Lung (tissue), 11 donors: ENCODE measurements at regions not wholly inside any gene's neighbourhood (a gene's known extent, or its start where the extent isn't known, plus 50 kb on each side); places are given as distances from the start of the nearest gene placed in this dataset.
A peak's percentile ranks its signal among the peaks of the same experiment; 100 is the strongest.

Experiments
- ATAC-seq: fragments of 200-7000 bp; cut with Tn5 transposase; one replicate; pipeline ENCODE4 v1.9.1; 2020; ENCODE audit warnings: moderate number of reproducible peaks; ENCODE audit not compliant: insufficient read depth, low FRiP score
- DNase-seq, 3 donors: peaks; one replicate each; pipeline ENCODE4 v3.0.0-alpha.2; 2013 to 2017
- H3K27ac ChIP-seq, 2 donors: one replicate each; pipeline ENCODE4 v1.5.1; 2013; ENCODE audit warnings: mild to moderate bottlenecking in 2 of 2, moderate library complexity in 2 of 2, control low read depth in 1 of 2, inconsistent platforms in 1 of 2, low read depth in 1 of 2, low read length in 1 of 2
- H3K27me3 ChIP-seq, 3 donors: one replicate each; pipeline ENCODE4 v1.5.1; 2013; ENCODE audit warnings: low read length in 2 of 3; ENCODE audit not compliant: control insufficient read depth in 3 of 3, insufficient read depth in 3 of 3
- H3K36me3 ChIP-seq, 4 donors: one replicate each; pipeline ENCODE4 v1.5.1; 2013; ENCODE audit warnings: low read length in 4 of 4, mild to moderate bottlenecking in 1 of 4, moderate library complexity in 1 of 4; ENCODE audit not compliant: control insufficient read depth in 4 of 4, insufficient read depth in 4 of 4
- H3K4me1 ChIP-seq, 5 donors: one replicate each; pipeline ENCODE4 v1.5.1; 2013; ENCODE audit warnings: low read length in 5 of 5, mild to moderate bottlenecking in 2 of 5, moderate library complexity in 1 of 5; ENCODE audit not compliant: control insufficient read depth in 5 of 5, insufficient read depth in 5 of 5
- H3K4me3 ChIP-seq: one replicate; pipeline ENCODE4 v1.5.1; 2013; ENCODE audit warnings: mild to moderate bottlenecking, control low read depth, moderate library complexity
- H3K9ac ChIP-seq, 2 donors: one replicate each; pipeline ENCODE4 v1.5.1; 2013; ENCODE audit warnings: low read length in 2 of 2, control low read depth in 1 of 2; ENCODE audit not compliant: insufficient read depth in 1 of 2
- H3K9me3 ChIP-seq, 4 donors: one replicate each; pipeline ENCODE4 v1.5.1; 2013; ENCODE audit warnings: low read length in 3 of 4, mild to moderate bottlenecking in 1 of 4, moderate library complexity in 1 of 4; ENCODE audit not compliant: control insufficient read depth in 4 of 4, insufficient read depth in 3 of 4
- CTCF ChIP-seq: IDR thresholded peaks from 2 replicates; pipeline ENCODE4 v1.5.1; 2012; ENCODE audit warnings: mild to moderate bottlenecking; ENCODE audit errors: control extremely low read depth, extremely low read depth
- WGBS, 2 donors: extraction: QIAGEN DNeasy Blood & Tissue Kit; methylation state at CpG; one replicate each; pipeline ENCODE4 v1.1.7; 2013; 5-methylcytosine and 5-hydroxymethylcytosine counted together
- donor health status: control.
- donor health status: control.
- donor health status: Bipolar disorder and iron deficiency.
- donor health status: healthy.
- donor health status: DM: yes; HTN: yes; CAD: no.

DNA sequence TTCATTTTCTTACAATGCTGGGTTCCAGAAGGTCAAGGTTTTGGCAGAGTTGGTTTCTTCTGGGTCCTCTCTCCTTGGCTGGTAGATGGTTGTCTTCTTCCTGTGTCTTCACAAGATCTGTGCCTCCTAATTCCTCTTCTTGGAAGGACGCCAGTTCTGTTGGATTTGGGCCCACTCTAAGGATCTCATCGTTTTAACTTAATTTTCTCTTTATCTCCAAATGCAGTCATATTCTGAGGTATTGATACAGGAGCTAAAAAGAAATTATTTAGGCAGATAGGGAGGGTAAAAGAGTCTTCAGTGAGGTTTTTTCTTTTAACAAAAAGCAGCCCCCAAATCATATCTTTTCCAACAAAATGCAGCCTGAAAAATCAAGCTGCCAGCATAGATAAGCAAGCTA lies 998.4 kb downstream of the SOCS6 start:
- ATAC-seq (no peak), DNase-seq (peak in 2 of 3 donors; percentile 21 to 25)
- no peaks in the 10 kb centered on the region for H3K9me3 ChIP-seq
- H3K4me3 ChIP-seq: no peak overlapping the region
- H3K36me3 ChIP-seq: no peaks in the 10 kb centered on the region
- no peak for TF ChIP-seq CTCF
- no peaks in the 10 kb centered on the region for H3K4me1 ChIP-seq
- WGBS, 2 donors: 52 to 79% methylated on average over 2 of the region's 2 CpGs
- H3K9ac ChIP-seq: no peak overlapping the region
- no peak overlapping the region for H3K27ac ChIP-seq
- H3K27me3 ChIP-seq: no peaks in the 10 kb centered on the region

GRCh38 chr18:71252351-71252865 lies 963.6 kb downstream of the SOCS6 start:
- 39 to 68% methylated on average over 6 of the region's 6 CpGs for WGBS, 2 donors
- no peaks in the 10 kb centered on the region for H3K36me3 ChIP-seq
- no peaks in the 10 kb centered on the region for H3K9me3 ChIP-seq
- no peak for TF ChIP-seq CTCF
- H3K9ac ChIP-seq: no peak overlapping the region
- no peaks in the 10 kb centered on the region for H3K4me1 ChIP-seq
- no peak overlapping the region for H3K27ac ChIP-seq
- no peak overlapping the region for H3K4me3 ChIP-seq
- H3K27me3 ChIP-seq: no peaks in the 10 kb centered on the region
- ATAC-seq: no peak
- no peak for DNase-seq

DNA sequence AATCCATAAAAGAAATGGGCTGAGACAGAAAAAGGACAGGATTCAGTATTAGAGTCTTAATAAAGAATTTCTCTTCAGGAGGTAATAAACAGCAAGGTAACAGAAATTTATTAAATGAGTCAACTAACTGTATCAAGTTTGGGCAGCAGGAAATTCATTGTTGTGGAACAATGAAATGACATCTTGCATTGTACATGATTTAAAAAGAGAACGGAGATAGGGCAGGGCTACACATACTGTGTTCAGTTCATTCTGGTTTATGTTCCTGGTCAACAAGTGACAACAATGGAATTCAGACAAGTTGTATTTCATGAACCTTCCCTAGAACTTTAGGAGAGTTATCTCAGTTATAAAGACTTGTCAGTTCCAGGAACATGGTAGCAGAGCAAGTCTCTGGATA lies 961.3 kb downstream of the SOCS6 start:
- Histone ChIP-seq H3K36me3 (no peaks in the 10 kb centered on the region), H3K27ac (no peak overlapping the region), H3K27me3 (no peaks in the 10 kb centered on the region), H3K9me3 (no peaks in the 10 kb centered on the region), H3K4me1 (no peaks in the 10 kb centered on the region), H3K4me3 (no peak overlapping the region), H3K9ac (no peak overlapping the region)
- TF ChIP-seq CTCF: no peak
- 68 to 84% methylated on average over 1 of the region's 1 CpG for WGBS, 2 donors
- no peak for ATAC-seq
- no peak for DNase-seq

DNA sequence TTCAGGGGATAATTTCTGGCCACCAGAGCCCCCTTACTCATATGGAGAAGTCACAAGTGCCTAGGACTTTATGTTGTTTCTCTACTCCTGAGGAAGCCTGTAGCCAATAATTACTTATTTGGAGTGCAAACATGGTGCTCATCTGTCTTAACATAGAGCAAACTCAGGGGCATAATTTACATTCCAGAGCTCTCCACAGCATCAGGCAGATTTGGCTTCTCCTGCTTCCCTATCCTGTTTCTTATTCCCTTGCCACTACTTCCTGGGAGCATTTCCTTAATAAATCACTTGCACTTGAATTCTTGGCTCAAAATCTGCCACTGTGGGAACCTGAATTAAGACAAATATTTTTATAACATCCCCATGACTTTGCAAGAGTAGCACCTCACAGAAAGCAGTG lies 960.9 kb downstream of the SOCS6 start:
- H3K9me3 ChIP-seq: no peaks in the 10 kb centered on the region
- H3K4me1 ChIP-seq: no peaks in the 10 kb centered on the region
- H3K27me3 ChIP-seq: no peaks in the 10 kb centered on the region
- no peak overlapping the region for H3K9ac ChIP-seq
- H3K36me3 ChIP-seq: no peaks in the 10 kb centered on the region
- no peak overlapping the region for H3K4me3 ChIP-seq
- DNase-seq (no peak), ATAC-seq (no peak)
- H3K27ac ChIP-seq: no peak overlapping the region
- TF ChIP-seq CTCF: no peak
